K562 (cell line): ENCODE measurements at regions not wholly inside any gene's neighbourhood (a gene's known extent, or its start where the extent isn't known, plus 50 kb on each side); places are given as distances from the start of the nearest gene placed in this dataset.

Source experiments
- CAMTA2 ChIP-seq: fragments of 250-450 bp; sonication (Bioruptor Pico); conservative IDR thresholded peaks from 2 replicates; pipeline ENCODE4 v1.5.1; 2022
- DNMT1 ChIP-seq: fragments of 450-650 bp; IDR thresholded peaks from 2 replicates; pipeline ENCODE4 v1.6.1; 2016; ENCODE audit warnings: antibody characterized with exemption, mild to moderate bottlenecking
- JUND ChIP-seq, 2 experiments: IDR thresholded peaks; 2 replicates in 1 of 2; 3 replicates in 1 of 2; pipeline ENCODE4 v1.6.1; 2011; ENCODE audit warnings: borderline replicate concordance in 2 of 2, low read depth in 2 of 2, low read length in 2 of 2, improper control_type of control experiment in 1 of 2, missing biosample characterization in 1 of 2, missing genetic modification characterization in 1 of 2, missing genetic modification reagents in 1 of 2
- ZNF24 ChIP-seq: fragments of 450-650 bp; IDR thresholded peaks from 2 replicates; pipeline ENCODE4 v1.6.1; 2016
- TF ChIP-seq, protein P1 (sequence below), 3 experiments: IDR thresholded peaks in 2 of 3; conservative IDR thresholded peaks in 1 of 3; 2 replicates each; pipeline ENCODE4 v1.5.1; 2011 to 2012; ENCODE audit warnings: low read length in 3 of 3, mild to moderate bottlenecking in 3 of 3, control low read depth in 2 of 3, improper control_type of control experiment in 1 of 3, inconsistent platforms in 1 of 3, low read depth in 1 of 3, mixed read lengths in 1 of 3, moderate library complexity in 1 of 3; ENCODE audit not compliant: insufficient read depth in 2 of 3
- TF ChIP-seq, protein P2 (sequence below), 2 experiments: fragments of 450-650 bp in 1 of 2; sonication (generic) in 1 of 2; formaldehyde crosslinking in 1 of 2; IDR thresholded peaks in 1 of 2; conservative IDR thresholded peaks in 1 of 2; 2 replicates each; pipeline versions ENCODE4 v1.6.1 to v1.8.1; 2016 to 2023; ENCODE audit warnings: mild to moderate bottlenecking in 2 of 2, moderate library complexity in 2 of 2, inconsistent platforms in 1 of 2, missing genetic modification reagents in 1 of 2

DNA sequence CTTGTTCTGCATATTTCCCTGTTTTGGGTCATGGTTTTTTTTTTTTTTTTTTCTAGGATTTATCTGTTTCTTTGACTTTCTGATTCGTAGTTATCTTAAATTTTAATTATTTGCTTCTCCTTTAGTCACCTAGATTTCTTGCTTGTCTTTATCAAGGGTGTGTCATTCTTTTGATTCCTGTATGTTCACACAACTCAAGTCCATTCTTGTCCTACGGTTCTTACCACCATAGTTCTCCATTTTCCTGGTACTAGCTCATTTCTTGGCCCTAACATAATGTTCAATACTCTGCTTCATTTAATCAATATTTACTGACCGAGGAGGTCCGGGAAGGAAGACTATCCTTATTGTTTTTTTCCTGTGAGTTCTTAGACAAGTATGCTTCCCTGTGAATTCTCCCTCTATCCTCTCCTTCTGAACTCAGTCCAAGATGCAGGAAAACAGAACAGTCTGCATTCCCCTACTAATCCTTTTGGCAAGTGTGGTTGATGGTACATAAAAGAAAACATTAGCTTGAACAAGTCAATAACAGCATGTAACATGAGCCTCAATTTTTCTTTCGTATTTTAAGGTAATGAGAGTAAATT is 1346.4 kb upstream of the SEL1L start:
- TF ChIP-seq JUND (IDR thresholded peaks at IDR 0.05; ENCODE audit: borderline replicate concordance, low read depth, low read length) (no peak), JUND (tag; IDR thresholded peaks at IDR 0.05; ENCODE audit: borderline replicate concordance, low read depth, low read length) (no peak), DNMT1 (no peak), ZNF24 (no peak), CAMTA2 (CRISPR knock-in tag) (no peak)
- TF ChIP-seq, protein P1, sequence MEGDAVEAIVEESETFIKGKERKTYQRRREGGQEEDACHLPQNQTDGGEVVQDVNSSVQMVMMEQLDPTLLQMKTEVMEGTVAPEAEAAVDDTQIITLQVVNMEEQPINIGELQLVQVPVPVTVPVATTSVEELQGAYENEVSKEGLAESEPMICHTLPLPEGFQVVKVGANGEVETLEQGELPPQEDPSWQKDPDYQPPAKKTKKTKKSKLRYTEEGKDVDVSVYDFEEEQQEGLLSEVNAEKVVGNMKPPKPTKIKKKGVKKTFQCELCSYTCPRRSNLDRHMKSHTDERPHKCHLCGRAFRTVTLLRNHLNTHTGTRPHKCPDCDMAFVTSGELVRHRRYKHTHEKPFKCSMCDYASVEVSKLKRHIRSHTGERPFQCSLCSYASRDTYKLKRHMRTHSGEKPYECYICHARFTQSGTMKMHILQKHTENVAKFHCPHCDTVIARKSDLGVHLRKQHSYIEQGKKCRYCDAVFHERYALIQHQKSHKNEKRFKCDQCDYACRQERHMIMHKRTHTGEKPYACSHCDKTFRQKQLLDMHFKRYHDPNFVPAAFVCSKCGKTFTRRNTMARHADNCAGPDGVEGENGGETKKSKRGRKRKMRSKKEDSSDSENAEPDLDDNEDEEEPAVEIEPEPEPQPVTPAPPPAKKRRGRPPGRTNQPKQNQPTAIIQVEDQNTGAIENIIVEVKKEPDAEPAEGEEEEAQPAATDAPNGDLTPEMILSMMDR (IDR thresholded peaks at IDR 0.05 in 2 of 3, conservative IDR thresholded peaks at IDR 0.05 in 1 of 3; ENCODE audit: insufficient read depth in 2 of 3, low read depth in 1 of 3, low read length in 3 of 3), result no peak
- TF ChIP-seq, protein P2, sequence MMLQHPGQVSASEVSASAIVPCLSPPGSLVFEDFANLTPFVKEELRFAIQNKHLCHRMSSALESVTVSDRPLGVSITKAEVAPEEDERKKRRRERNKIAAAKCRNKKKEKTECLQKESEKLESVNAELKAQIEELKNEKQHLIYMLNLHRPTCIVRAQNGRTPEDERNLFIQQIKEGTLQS (IDR thresholded peaks at IDR 0.05), result no peak
- TF ChIP-seq, protein P2 (CRISPR knock-in tag; conservative IDR thresholded peaks at IDR 0.05), result no peak
